ENCODE measurements at regions not wholly inside any gene's neighbourhood (a gene's known extent, or its start where the extent isn't known, plus 50 kb on each side); places are given as distances from the start of the nearest gene placed in this dataset.
"Not testable (repeated sequence)": the region's sequence is repeated elsewhere in the genome, so short reads cannot be mapped to it uniquely, and the experiment has no call there.

- TF ChIP-seq CSRNP3 (CRISPR knock-in tag; IDR thresholded peaks at IDR 0.05); PATZ1 (CRISPR knock-in tag; IDR thresholded peaks at IDR 0.05; ENCODE audit: borderline replicate concordance); ESRRG (CRISPR knock-in tag; IDR thresholded peaks at IDR 0.05): not testable (repeated sequence)
These were observed 840.6 kb downstream of the NAP1L3 start for GRCh38 chrX:92832750-92833149.

All from SK-N-SH treated with all-trans-retinoic acid at 6 μM for 48 hours (cell line).